H1 (cell line): ENCODE measurements at regions not wholly inside any gene's neighbourhood (a gene's known extent, or its start where the extent isn't known, plus 50 kb on each side); places are given as distances from the start of the nearest gene placed in this dataset.

Experiments used
- CTCF ChIA-PET: fragments of 300-600 bp; sonication (Branson Sonifier 250); formaldehyde crosslinking; loops from one replicate; lab custom pipeline; 2021; ENCODE audit not compliant: partially characterized antibody; lab: Charles Lee
- POLR2A ChIA-PET: fragments of 300-600 bp; sonication (Branson Sonifier 250); formaldehyde crosslinking; loops from one replicate; lab custom pipeline; 2021; ENCODE audit warnings: inconsistent platforms; ENCODE audit not compliant: partially characterized antibody; lab: Charles Lee
- DNase-seq, 2 experiments: peaks; one replicate each; pipeline versions ENCODE4 v3.0.0 to v3.0.0-alpha.2; 2010 to 2022; ENCODE audit warnings: low spot score in 2 of 2, low read depth in 1 of 2, mixed read lengths in 1 of 2
- FAIRE-seq: peaks from 2 replicates; lab custom pipeline; 2011; peaks lifted over from hg19 to GRCh38; lab: Jason Lieb, UNC
- H2AFZ ChIP-seq: 2 replicates; pipeline ENCODE4 v1.8.1; 2012; ENCODE audit warnings: low read length, inconsistent platforms
- H2AK5ac ChIP-seq: 2 replicates; pipeline ENCODE4 v1.6.1; 2013; ENCODE audit warnings: low read depth, low read length
- H2BK120ac ChIP-seq: replicated peaks from 2 replicates; pipeline ENCODE3; 2013; ENCODE audit warnings: low read depth, low read length, inconsistent platforms
- H2BK12ac ChIP-seq: 2 replicates; pipeline ENCODE4 v1.6.1; 2013; ENCODE audit warnings: low read depth, low read length
- H2BK15ac ChIP-seq: 2 replicates; pipeline ENCODE4 v1.6.1; 2013; ENCODE audit warnings: low read length
- H2BK20ac ChIP-seq: 2 replicates; pipeline ENCODE4 v1.6.1; 2013; ENCODE audit warnings: low read length
- H2BK5ac ChIP-seq: 2 replicates; pipeline ENCODE4 v1.6.1; 2013; ENCODE audit warnings: low read depth, low read length
- H3K14ac ChIP-seq: 2 replicates; pipeline ENCODE4 v1.6.1; 2013; ENCODE audit warnings: inconsistent platforms; ENCODE audit not compliant: insufficient read length
- H3K18ac ChIP-seq: 2 replicates; pipeline ENCODE4 v1.6.1; 2013; ENCODE audit warnings: low read length; ENCODE audit errors: extremely low read depth
- H3K23ac ChIP-seq: 2 replicates; pipeline ENCODE4 v1.6.1; 2013; ENCODE audit warnings: inconsistent platforms; ENCODE audit not compliant: insufficient read length
- H3K23me2 ChIP-seq: 2 replicates; pipeline ENCODE4 v1.6.1; 2013; ENCODE audit warnings: low read depth, low read length
- H3K27ac ChIP-seq: 2 replicates; pipeline ENCODE4 v1.6.1; 2011; ENCODE audit warnings: low read depth, low read length, inconsistent platforms
- H3K27me3 ChIP-seq, 4 experiments: replicated peaks in 1 of 4; 1 replicate in 1 of 4; 2 replicates in 3 of 4; pipeline versions ENCODE4 v1.6.1 to v1.8.1; 2011 to 2013; ENCODE audit warnings: low read length in 3 of 4, mild to moderate bottlenecking in 3 of 4, inconsistent platforms in 2 of 4, mixed read lengths in 2 of 4, moderate library complexity in 1 of 4; ENCODE audit not compliant: control insufficient read depth in 3 of 4, insufficient read depth in 3 of 4; ENCODE audit errors: extremely low read depth in 1 of 4
- H3K36me3 ChIP-seq, 4 experiments: 2 replicates each; pipeline versions ENCODE4 v1.6.1 to v1.8.1; 2011 to 2013; ENCODE audit warnings: mild to moderate bottlenecking in 4 of 4, low read length in 3 of 4, moderate library complexity in 2 of 4, control low read depth in 1 of 4, inconsistent platforms in 1 of 4; ENCODE audit not compliant: insufficient read depth in 4 of 4, control insufficient read depth in 2 of 4
- H3K4ac ChIP-seq: replicated peaks from 2 replicates; pipeline ENCODE3; 2013; ENCODE audit warnings: low read length, low read depth, mixed read lengths, inconsistent platforms; ENCODE audit not compliant: insufficient read length
- H3K4me1 ChIP-seq, 4 experiments: replicated peaks in 1 of 4; 1 replicate in 1 of 4; 2 replicates in 3 of 4; pipeline versions ENCODE4 v1.6.1 to v1.8.1; 2011 to 2013; ENCODE audit warnings: low read length in 3 of 4, inconsistent platforms in 2 of 4, mixed read lengths in 1 of 4; ENCODE audit not compliant: insufficient read depth in 4 of 4, control insufficient read depth in 3 of 4
- H3K4me2 ChIP-seq, 2 experiments: 2 replicates each; pipeline versions ENCODE4 v1.6.1 to v1.8.1; 2011 to 2013; ENCODE audit warnings: low read depth in 2 of 2, low read length in 2 of 2, control low read depth in 1 of 2, inconsistent platforms in 1 of 2, mild to moderate bottlenecking in 1 of 2; ENCODE audit not compliant: insufficient read depth in 1 of 2
- H3K4me3 ChIP-seq, 4 experiments: fragments of 200-600, 300-600 bp in 1 of 4; sonication (generic), shearing (Covaris generic), sonication (Bioruptor Twin) in 1 of 4; 2 replicates each; pipeline versions ENCODE4 v1.5.1 to v1.8.1; 2011 to 2016; ENCODE audit warnings: low read length in 4 of 4, low read depth in 3 of 4, control low read depth in 2 of 4, inconsistent platforms in 2 of 4, mild to moderate bottlenecking in 2 of 4, mixed read lengths in 1 of 4, moderate library complexity in 1 of 4; ENCODE audit not compliant: insufficient read depth in 2 of 4; ENCODE audit errors: extremely low read depth in 1 of 4
- H3K56ac ChIP-seq: replicated peaks from 2 replicates; pipeline ENCODE3; 2013; ENCODE audit warnings: low read depth, mild to moderate bottlenecking, mixed read lengths, low read length, inconsistent platforms; ENCODE audit not compliant: insufficient read length
- H3K79me1 ChIP-seq: 2 replicates; pipeline ENCODE4 v1.6.1; 2013; ENCODE audit warnings: low read depth, low read length, control low read depth
- H3K79me2 ChIP-seq, 2 experiments: 2 replicates each; pipeline versions ENCODE4 v1.6.1 to v1.8.1; 2012 to 2013; ENCODE audit warnings: low read length in 2 of 2, mild to moderate bottlenecking in 2 of 2, inconsistent platforms in 1 of 2; ENCODE audit not compliant: insufficient read depth in 2 of 2, control insufficient read depth in 1 of 2
- H3K9ac ChIP-seq, 4 experiments: replicated peaks in 1 of 4; 1 replicate in 1 of 4; 2 replicates in 3 of 4; pipeline versions ENCODE4 v1.6.1 to v1.8.1; 2011 to 2013; ENCODE audit warnings: low read depth in 3 of 4, low read length in 3 of 4, control low read depth in 2 of 4, mild to moderate bottlenecking in 2 of 4, moderate library complexity in 2 of 4, inconsistent platforms in 1 of 4; ENCODE audit errors: extremely low read depth in 1 of 4
- H3K9me3 ChIP-seq, 2 experiments: 2 replicates each; pipeline versions ENCODE4 v1.6.1 to v1.8.1; 2012 to 2013; ENCODE audit warnings: mild to moderate bottlenecking in 2 of 2, moderate library complexity in 2 of 2, control low read depth in 1 of 2, inconsistent platforms in 1 of 2, low read depth in 1 of 2, low read length in 1 of 2, mixed read lengths in 1 of 2; ENCODE audit not compliant: insufficient read depth in 2 of 2
- H4K20me1 ChIP-seq, 2 experiments: replicated peaks in 1 of 2; 2 replicates each; pipeline versions ENCODE3 to v1.8.1; 2011 to 2013; ENCODE audit warnings: inconsistent platforms in 2 of 2, low read length in 2 of 2, mild to moderate bottlenecking in 1 of 2; ENCODE audit not compliant: insufficient read depth in 2 of 2, control insufficient read depth in 1 of 2
- H4K5ac ChIP-seq: 2 replicates; pipeline ENCODE4 v1.6.1; 2013; ENCODE audit warnings: low read length, low read depth, mixed read lengths, inconsistent platforms; ENCODE audit not compliant: insufficient read length
- H4K8ac ChIP-seq: 2 replicates; pipeline ENCODE4 v1.8.0; 2013; ENCODE audit warnings: mild to moderate bottlenecking, moderate library complexity, low read length, inconsistent platforms; ENCODE audit not compliant: insufficient read depth; ENCODE audit errors: extremely low read depth
- H4K91ac ChIP-seq: replicated peaks from 2 replicates; pipeline ENCODE3; 2013; ENCODE audit warnings: low read length, mixed read lengths, inconsistent platforms; ENCODE audit not compliant: insufficient read length
- ASH2L ChIP-seq: fragments of 200-600, 300-600 bp; sonication (generic); IDR thresholded peaks from one replicate; pipeline ENCODE4 v1.7.1; 2017; ENCODE audit warnings: low read length
- BRCA1 ChIP-seq: IDR thresholded peaks from 2 replicates; pipeline ENCODE4 v1.6.1; 2012; ENCODE audit warnings: low read depth, low read length, improper control_type of control experiment
- CBX5 ChIP-seq: fragments of 300-800, 300-1000 bp; sonication (generic); IDR thresholded peaks from 2 replicates; pipeline ENCODE4 v1.7.1; 2016; ENCODE audit warnings: antibody characterized with exemption, low read length, low read depth
- CTCF ChIP-seq, 3 experiments: IDR thresholded peaks; 1 replicate in 2 of 3; 2 replicates in 1 of 3; pipeline versions ENCODE4 v1.5.1 to v1.6.1; 2011; ENCODE audit warnings: low read length in 3 of 3, mild to moderate bottlenecking in 3 of 3, inconsistent platforms in 2 of 3, low read depth in 1 of 3, moderate library complexity in 1 of 3; ENCODE audit not compliant: insufficient read depth in 1 of 3; ENCODE audit errors: control extremely low read depth in 1 of 3
- FOSL1 ChIP-seq: IDR thresholded peaks from 2 replicates; pipeline ENCODE4 v1.6.1; 2011; ENCODE audit warnings: mild to moderate bottlenecking, low read depth, low read length, moderate library complexity; ENCODE audit not compliant: insufficient read depth
- HDAC6 ChIP-seq: IDR thresholded peaks from one replicate; pipeline ENCODE4 v1.7.1; 2012; ENCODE audit warnings: low read depth, mild to moderate bottlenecking, inconsistent platforms, low read length, moderate library complexity
- KDM4A ChIP-seq: IDR thresholded peaks from one replicate; pipeline ENCODE4 v1.7.1; 2012; ENCODE audit warnings: low read depth, mild to moderate bottlenecking, moderate library complexity, low read length, inconsistent platforms; ENCODE audit not compliant: severe bottlenecking
- KDM5A ChIP-seq: fragments of 200-600 bp; IDR thresholded peaks from 2 replicates; pipeline ENCODE4 v1.7.1; 2012; ENCODE audit warnings: mild to moderate bottlenecking, low read length, inconsistent platforms, mixed read lengths
- SP4 ChIP-seq: IDR thresholded peaks from 2 replicates; pipeline ENCODE4 v1.6.1; 2012; ENCODE audit warnings: low read length, inconsistent platforms
- TEAD4 ChIP-seq: IDR thresholded peaks from 2 replicates; pipeline ENCODE4 v1.6.1; 2012; ENCODE audit warnings: low read depth, low read length, inconsistent platforms, mixed read lengths
- WGBS, 2 experiments: shearing (Covaris generic) in 1 of 2; methylation state at CpG; one replicate each; pipeline versions ENCODE4 v1.1.6 to v1.1.7; 2013 to 2015; ENCODE audit warnings: low lambda C conversion rate in 2 of 2, mixed read lengths in 2 of 2, inconsistent platforms in 1 of 2, low coverage in 1 of 2, missing lambda C conversion rate in 1 of 2; ENCODE audit not compliant: insufficient replicate concordance in 2 of 2, insufficient coverage in 1 of 2, insufficient read length in 1 of 2; ENCODE audit errors: extremely low coverage in 1 of 2, missing lambda C conversion rate in 1 of 2; 5-methylcytosine and 5-hydroxymethylcytosine counted together

- Histone ChIP-seq H3K14ac (no peak overlapping the region), H2BK20ac (no peak overlapping the region), H2AK5ac (no peak overlapping the region), H2BK15ac (no peak overlapping the region), H2BK12ac (no peak overlapping the region), H2BK120ac (no peak overlapping the region), H4K91ac (no peak overlapping the region), H3K79me1 (no peaks in the 10 kb centered on the region), H2AFZ (no peak overlapping the region), H3K4ac (no peak overlapping the region), H3K79me2 (no peaks in the 10 kb centered on the region), H2BK5ac (no peak overlapping the region), H3K27me3 (peaks cover 52 to 99% (median 82%) of the 10 kb centered on the region in 4 experiments), H4K8ac (no peak overlapping the region), H3K9ac (no peak overlapping the region), H3K36me3 (no peaks in the 10 kb centered on the region), H3K23ac (no peak overlapping the region), H4K20me1 (peaks cover 0 to 1% of the 10 kb centered on the region in 2 experiments), H3K56ac (no peak overlapping the region), H4K5ac (no peak overlapping the region), H3K4me2 (peak overlapping the region; percentile 100), H3K9me3 (no peaks in the 10 kb centered on the region), H3K27ac (no peak overlapping the region), H3K18ac (peak overlapping the region; percentile 7; the same call in 1 of the 2 replicates), H3K4me1 (peaks cover 0 to 16% (median 7%) of the 10 kb centered on the region in 4 experiments; a peak in 6 of 7 replicates), H3K23me2 (peaks cover 26% of the 10 kb centered on the region), H3K4me3 (peak overlapping the region; percentile 53 to 88 (median 70); a peak in 6 of 8 replicates)
- POLR2A ChIA-PET, result interaction anchor here (1.0 to 1.8 kb wide), 4 partner anchors 10 to 90 kb away, joined by 3 to 10 read pairs (median 5); no protein-coding TSS in a partner anchor
- DNase-seq (no peak), FAIRE-seq (no peak)
- CTCF ChIA-PET, result interaction anchor here (0.6 to 3.3 kb wide), 15 partner anchors 9 to 903 kb away, joined by 3 to 8 read pairs (median 5); partner anchors contain the start of gene PRDM1
- WGBS, 2 experiments, result 4% methylated on average over 23 of the region's 23 CpGs; no CpG with 5 or more reads in 1 of the 2 experiments
- TF ChIP-seq ASH2L, result no peak
- no peak for TF ChIP-seq CBX5
- no peak for TF ChIP-seq SP4
- no peak for TF ChIP-seq BRCA1
- TF ChIP-seq HDAC6, result no peak
- TF ChIP-seq TEAD4, result no peak
- no peak for TF ChIP-seq KDM4A
- no peak for TF ChIP-seq FOSL1
- no peak for TF ChIP-seq CTCF (IDR thresholded peaks at IDR 0.05; ENCODE audit: control extremely low read depth in 1 of 3, insufficient read depth in 1 of 3, low read depth in 1 of 3, low read length in 3 of 3)
- TF ChIP-seq KDM5A, result no peak
Measured at GRCh38 chr6:105993341-105994117, 92.6 kb upstream of the PRDM1 start.
